ENCODE measurements at regions not wholly inside any gene's neighbourhood (a gene's known extent, or its start where the extent isn't known, plus 50 kb on each side); places are given as distances from the start of the nearest gene placed in this dataset.
"Not testable (repeated sequence)": the region's sequence is repeated elsewhere in the genome, so short reads cannot be mapped to it uniquely, and the experiment has no call there.

- not testable (repeated sequence) for H3K4me3 Mint-ChIP-seq; H2AFZ ChIP-seq; H3K79me2 ChIP-seq (replicated peaks; ENCODE audit: insufficient read depth); H3K36me3 Mint-ChIP-seq (ENCODE audit: low read depth); H3K27ac Mint-ChIP-seq; DNase-seq (ENCODE audit: low spot score); ATAC-seq; H3K4me3 ChIP-seq; H3K4me1 Mint-ChIP-seq; H3K27me3 Mint-ChIP-seq (ENCODE audit: insufficient read depth, low read depth, poor library complexity); H3K36me3 ChIP-seq (ENCODE audit: insufficient read depth); H3K27ac ChIP-seq (ENCODE audit: low read depth); H3K9me2 ChIP-seq (ENCODE audit: insufficient read depth); H3K4me1 ChIP-seq (ENCODE audit: insufficient read depth); H3K27me3 ChIP-seq (ENCODE audit: insufficient read depth); H3K4me2 ChIP-seq; H3K9me3 Mint-ChIP-seq; H4K20me1 ChIP-seq (replicated peaks; ENCODE audit: insufficient read depth); H3F3A ChIP-seq (replicated peaks; ENCODE audit: low read depth)
Observed at GRCh38 chr6:165765256-165765655, 102.2 kb upstream of the PDE10A start.

GRCh38 chr6:165762876-165763275, 99.8 kb upstream of the PDE10A start:
- peaks cover 7% of the 10 kb centered on the region; the same call in 2 of the 3 replicates for H3K9me3 Mint-ChIP-seq
- Histone ChIP-seq H3K9me2 (ENCODE audit: insufficient read depth) (no peaks in the 10 kb centered on the region), H3K27me3 (ENCODE audit: insufficient read depth) (no peaks in the 10 kb centered on the region), H3K36me3 (ENCODE audit: insufficient read depth) (no peaks in the 10 kb centered on the region), H3K4me3 (no peak overlapping the region), H3F3A (replicated peaks; ENCODE audit: low read depth) (no peaks in the 10 kb centered on the region), H3K4me1 (ENCODE audit: insufficient read depth) (no peaks in the 10 kb centered on the region), H3K79me2 (replicated peaks; ENCODE audit: insufficient read depth) (no peaks in the 10 kb centered on the region), H2AFZ (no peak overlapping the region), H3K27ac (ENCODE audit: low read depth) (no peak overlapping the region), H3K4me2 (no peak overlapping the region), H4K20me1 (replicated peaks; ENCODE audit: insufficient read depth) (no peaks in the 10 kb centered on the region)
- no peak for ATAC-seq
- no peaks in the 10 kb centered on the region for H3K36me3 Mint-ChIP-seq (ENCODE audit: low read depth)
- H3K4me3 Mint-ChIP-seq: no peak overlapping the region
- H3K4me1 Mint-ChIP-seq: peaks cover 6% of the 10 kb centered on the region; the same call in 1 of the 3 replicates
- H3K27me3 Mint-ChIP-seq (ENCODE audit: insufficient read depth, low read depth, poor library complexity): no peaks in the 10 kb centered on the region
- no peak for DNase-seq (ENCODE audit: low spot score)
- no peak overlapping the region for H3K27ac Mint-ChIP-seq
- TF ChIP-seq EZH2phosphoT487 (IDR thresholded peaks at IDR 0.05; ENCODE audit: unreplicated experiment) (no peak), ZNF462 (CRISPR knock-in tag; IDR thresholded peaks at IDR 0.05) (no peak), NANOG (IDR thresholded peaks at IDR 0.05; ENCODE audit: borderline replicate concordance) (no peak), EZH2 (IDR thresholded peaks at IDR 0.05; ENCODE audit: low read depth, unreplicated experiment) (no peak), CTCF (conservative IDR thresholded peaks at IDR 0.05; ENCODE audit: low read depth in 2 of 2) (no peak), STAT1 (IDR thresholded peaks at IDR 0.05; ENCODE audit: unreplicated experiment) (no peak), ETS1 (IDR thresholded peaks at IDR 0.05) (no peak), ZNF331 (CRISPR knock-in tag; IDR thresholded peaks at IDR 0.05; ENCODE audit: low read depth) (no peak), POLR2AphosphoS5 (IDR thresholded peaks at IDR 0.05; ENCODE audit: low read depth) (no peak), REST (IDR thresholded peaks at IDR 0.05; ENCODE audit: unreplicated experiment) (no peak)

Data from GM23338 (cell line).